GM13976 (cell line): ENCODE measurements at regions not wholly inside any gene's neighbourhood (a gene's known extent, or its start where the extent isn't known, plus 50 kb on each side); places are given as distances from the start of the nearest gene placed in this dataset.

Source experiments
- DNase-seq: peaks from one replicate; pipeline ENCODE4 v3.0.0; 2012; ENCODE audit warnings: low spot score
- in situ Hi-C: fragments of 300-500 bp; cut with MboI; formaldehyde crosslinking; loops from one replicate; pipeline ENCODE4 v1.12.0; 2022; ENCODE audit warnings: low sequenced_read_pairs, mixed read lengths, inconsistent platforms; ENCODE audit not compliant: unreplicated experiment
- TF ChIP-seq, protein P1 (sequence below): IDR thresholded peaks from 2 replicates; pipeline ENCODE4 v1.5.1; 2012; ENCODE audit warnings: borderline replicate concordance, mild to moderate bottlenecking; ENCODE audit not compliant: insufficient read depth; ENCODE audit errors: extremely low read depth, missing control alignments, control extremely low read depth

DNA sequence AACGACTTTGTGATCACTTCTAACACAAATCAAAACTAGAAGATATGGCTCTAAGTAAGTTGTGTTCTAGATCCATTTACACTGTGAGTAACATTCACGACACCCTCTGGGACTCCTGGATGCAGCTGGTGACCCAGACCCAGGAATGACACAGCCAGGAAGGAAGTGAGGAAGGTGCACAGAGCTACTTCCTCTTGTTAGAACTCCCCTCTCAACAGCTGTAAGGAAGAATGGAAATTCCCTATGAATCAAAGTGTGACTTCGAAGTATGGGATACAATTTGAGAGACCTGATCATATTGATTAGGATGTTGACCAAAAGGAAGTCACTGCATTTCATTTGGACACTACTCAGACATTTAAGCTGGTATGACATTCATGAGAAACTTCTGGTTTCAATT is 185.3 kb downstream of the NRIP1 start:
- in situ Hi-C loops = loop anchor here (10.0 kb wide), 2 partner anchors 175 to 605 kb away; no protein-coding TSS in a partner anchor
- no peak for DNase-seq
- TF ChIP-seq, protein P1, sequence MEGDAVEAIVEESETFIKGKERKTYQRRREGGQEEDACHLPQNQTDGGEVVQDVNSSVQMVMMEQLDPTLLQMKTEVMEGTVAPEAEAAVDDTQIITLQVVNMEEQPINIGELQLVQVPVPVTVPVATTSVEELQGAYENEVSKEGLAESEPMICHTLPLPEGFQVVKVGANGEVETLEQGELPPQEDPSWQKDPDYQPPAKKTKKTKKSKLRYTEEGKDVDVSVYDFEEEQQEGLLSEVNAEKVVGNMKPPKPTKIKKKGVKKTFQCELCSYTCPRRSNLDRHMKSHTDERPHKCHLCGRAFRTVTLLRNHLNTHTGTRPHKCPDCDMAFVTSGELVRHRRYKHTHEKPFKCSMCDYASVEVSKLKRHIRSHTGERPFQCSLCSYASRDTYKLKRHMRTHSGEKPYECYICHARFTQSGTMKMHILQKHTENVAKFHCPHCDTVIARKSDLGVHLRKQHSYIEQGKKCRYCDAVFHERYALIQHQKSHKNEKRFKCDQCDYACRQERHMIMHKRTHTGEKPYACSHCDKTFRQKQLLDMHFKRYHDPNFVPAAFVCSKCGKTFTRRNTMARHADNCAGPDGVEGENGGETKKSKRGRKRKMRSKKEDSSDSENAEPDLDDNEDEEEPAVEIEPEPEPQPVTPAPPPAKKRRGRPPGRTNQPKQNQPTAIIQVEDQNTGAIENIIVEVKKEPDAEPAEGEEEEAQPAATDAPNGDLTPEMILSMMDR = no peak

DNA sequence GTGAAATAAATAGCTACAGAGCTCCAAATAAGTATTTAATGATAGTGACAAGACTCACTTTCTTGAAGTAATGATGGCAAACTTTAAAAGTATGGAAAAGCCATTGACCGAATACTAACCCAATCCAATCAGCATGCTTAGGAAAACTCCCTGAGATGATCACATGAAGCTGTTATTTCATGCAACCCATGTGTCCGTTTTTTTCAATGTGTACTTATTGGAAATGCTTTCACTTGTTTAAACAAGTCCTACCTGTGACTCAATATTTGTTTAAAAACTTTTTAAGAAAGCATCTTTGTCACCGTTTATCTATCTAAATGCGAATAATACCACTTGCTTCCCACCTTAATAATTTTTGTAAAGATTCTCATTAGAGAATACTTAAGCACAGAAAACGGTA is 185.8 kb downstream of the NRIP1 start:
- TF ChIP-seq, protein P1 = no peak
- no peak for DNase-seq
- in situ Hi-C loops = loop anchor here (10.0 kb wide), 2 partner anchors 176 to 606 kb away; no protein-coding TSS in a partner anchor

DNA sequence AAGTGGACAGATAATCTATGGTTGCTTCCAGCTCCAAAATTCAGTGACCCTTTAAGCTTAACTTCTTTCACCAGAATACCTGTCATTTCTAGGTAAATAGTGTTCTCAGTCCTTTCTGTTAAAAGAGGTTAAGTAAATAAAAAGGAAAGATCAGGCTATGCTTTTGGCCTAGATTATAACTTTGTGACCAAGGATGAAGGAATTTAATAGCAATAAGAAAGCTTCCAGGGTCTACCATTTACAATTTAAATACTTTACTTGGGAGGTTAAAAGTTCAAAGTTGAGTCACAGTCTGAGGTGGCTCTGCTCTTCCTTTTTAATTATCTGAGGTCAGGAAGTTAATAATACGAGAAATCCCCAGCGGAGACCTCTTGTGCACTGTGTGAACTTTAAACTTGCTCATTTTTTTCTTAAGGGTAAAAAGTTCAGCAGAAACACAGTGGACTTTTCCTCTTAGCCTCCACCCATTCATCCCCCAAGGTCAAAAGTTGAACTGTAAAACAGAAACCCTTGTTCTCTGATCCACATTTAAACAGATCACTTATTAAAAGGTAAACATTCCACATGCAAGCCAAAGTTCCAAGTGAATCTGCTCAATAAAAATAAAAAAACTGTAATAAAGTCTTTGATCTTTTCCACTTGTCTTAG is 187.1 kb downstream of the NRIP1 start:
- DNase-seq = peak; percentile 36
- in situ Hi-C loops = loop anchor here (10.0 kb wide), 2 partner anchors 177 to 607 kb away; no protein-coding TSS in a partner anchor
- TF ChIP-seq, protein P1 = no peak

DNA sequence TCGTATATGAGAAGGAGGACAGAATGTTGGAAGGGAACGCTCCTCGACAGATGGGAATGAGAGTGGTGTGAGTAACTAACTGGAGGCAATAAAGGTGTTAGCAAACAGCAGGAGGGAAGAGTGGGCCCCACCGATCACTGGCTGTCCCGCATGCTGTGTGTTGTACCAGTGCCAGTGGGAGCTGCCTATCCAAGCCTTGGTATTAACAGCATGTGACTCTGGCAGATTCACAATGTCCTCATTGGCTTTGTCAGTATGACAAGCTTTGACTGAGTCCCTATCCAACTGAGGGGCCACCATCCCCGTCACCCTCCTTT is 188.3 kb downstream of the NRIP1 start:
- in situ Hi-C loops = loop anchor here (10.0 kb wide), 2 partner anchors 178 to 608 kb away; no protein-coding TSS in a partner anchor
- TF ChIP-seq, protein P1 = no peak
- DNase-seq = no peak

DNA sequence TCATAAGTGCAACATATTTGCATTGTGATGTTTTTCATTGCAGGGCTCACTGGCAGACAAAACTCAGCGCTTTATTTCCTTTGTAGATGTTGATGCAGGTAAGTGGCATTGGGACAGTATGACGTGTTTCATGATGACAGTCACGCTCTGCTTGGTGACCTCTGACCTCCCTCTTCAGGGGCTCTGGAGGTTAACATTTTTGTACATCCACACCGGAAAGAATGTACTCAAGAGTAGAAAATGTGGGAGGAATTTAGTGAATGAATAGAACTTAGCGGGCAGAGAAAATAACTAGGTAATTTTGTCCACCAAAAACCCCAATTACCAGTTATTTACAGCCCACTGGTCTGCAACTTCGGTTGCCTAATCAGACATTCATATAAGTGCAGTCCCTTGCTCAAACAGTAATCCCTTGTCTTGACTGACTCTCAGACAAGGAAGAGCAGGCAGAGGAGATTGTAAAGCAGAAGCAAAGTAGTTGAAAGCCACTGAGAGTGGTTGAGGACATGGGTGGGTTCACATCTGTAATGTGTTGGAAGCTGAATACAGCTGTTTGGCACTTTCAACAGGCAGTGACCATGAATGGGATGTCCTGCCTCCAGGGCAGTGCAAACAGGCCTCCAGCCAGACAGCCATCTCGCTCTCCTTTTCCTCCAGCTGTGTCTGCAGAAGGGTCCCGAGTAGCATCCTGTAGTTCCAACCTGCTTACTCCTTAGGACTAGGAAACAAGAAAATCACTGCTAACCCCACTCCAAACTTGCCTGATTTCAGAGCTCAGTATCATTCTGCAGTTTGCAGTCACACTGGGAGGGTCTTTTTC is 188.9 kb downstream of the NRIP1 start:
- in situ Hi-C loops = loop anchor here (10.0 kb wide), 2 partner anchors 179 to 609 kb away; no protein-coding TSS in a partner anchor
- DNase-seq = peak; percentile 34
- TF ChIP-seq, protein P1 = no peak

DNA sequence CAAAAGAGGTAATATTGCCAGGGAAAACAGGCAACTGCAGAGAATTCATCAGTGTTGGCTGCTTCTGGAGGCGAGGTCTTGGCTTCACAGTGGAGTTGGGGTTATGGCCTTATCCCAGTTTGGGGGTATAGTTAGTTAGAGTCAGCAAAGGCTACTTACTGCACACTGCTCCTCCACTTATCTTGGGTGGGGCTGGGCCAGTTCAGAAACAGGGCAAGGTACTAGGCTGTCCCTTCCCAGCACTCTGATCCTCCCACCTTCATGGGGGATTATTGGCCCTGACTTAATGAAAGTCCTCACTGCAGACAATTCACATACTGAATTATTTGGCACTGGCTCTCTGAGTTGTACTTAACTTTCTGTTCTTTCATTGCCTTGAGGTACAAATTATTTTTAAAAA is 189.6 kb downstream of the NRIP1 start:
- no peak for DNase-seq
- TF ChIP-seq, protein P1 = no peak
- in situ Hi-C loops = loop anchor here (10.0 kb wide), 2 partner anchors 180 to 610 kb away; no protein-coding TSS in a partner anchor
